Esophagus muscularis mucosa (tissue), 4 donors: ENCODE measurements at regions not wholly inside any gene's neighbourhood (a gene's known extent, or its start where the extent isn't known, plus 50 kb on each side); places are given as distances from the start of the nearest gene placed in this dataset.

ENCODE experiments used
- DNase-seq: peaks from one replicate; pipeline ENCODE4 v3.0.0-alpha.2; 2017; ENCODE audit errors: extremely low spot score
- H3K27ac ChIP-seq, 4 donors: fragments of 200-600 bp; sonication (generic); replicated peaks in 1 of 4; 1 replicate in 3 of 4; 2 replicates in 1 of 4; pipeline ENCODE4 v1.5.1; 2016 to 2019; ENCODE audit warnings: mild to moderate bottlenecking in 1 of 4
- H3K27me3 ChIP-seq, 4 donors: fragments of 200-600 bp; sonication (generic); one replicate each; pipeline versions ENCODE4 v1.5.1 to v1.6.0; 2016 to 2019
- H3K36me3 ChIP-seq, 4 donors: fragments of 200-600 bp; sonication (generic); one replicate each; pipeline ENCODE4 v1.5.1; 2016 to 2019
- H3K4me1 ChIP-seq, 4 donors: fragments of 200-600 bp; sonication (generic); one replicate each; pipeline ENCODE4 v1.5.1; 2016 to 2019
- H3K4me3 ChIP-seq, 4 donors: fragments of 200-600 bp; sonication (generic); 1 replicate in 2 of 4; 2 replicates in 2 of 4; pipeline ENCODE4 v1.5.1; 2016 to 2019; ENCODE audit warnings: mild to moderate bottlenecking in 4 of 4, moderate library complexity in 1 of 4
- H3K9me3 ChIP-seq, 4 donors: fragments of 200-600 bp; sonication (generic); 1 replicate in 3 of 4; 2 replicates in 1 of 4; pipeline ENCODE4 v1.5.1; 2016 to 2019
- EP300 ChIP-seq: sonication (generic); formaldehyde crosslinking; IDR thresholded peaks from one replicate; pipeline ENCODE4 v1.6.1; 2017; ENCODE audit warnings: antibody characterized with exemption
- POLR2A ChIP-seq: fragments of 450-650 bp; IDR thresholded peaks from one replicate; pipeline ENCODE4 v1.6.1; 2017; ENCODE audit warnings: antibody characterized with exemption, moderate library complexity, mild to moderate bottlenecking, low read depth
- POLR2AphosphoS5 ChIP-seq, 2 donors: sonication (generic); formaldehyde crosslinking; IDR thresholded peaks; one replicate each; pipeline ENCODE4 v1.6.1; 2017; ENCODE audit warnings: antibody characterized with exemption in 2 of 2
- WGBS: methylation state at CpG from one replicate; pipeline ENCODE4 v1.1.5; 2018; 5-methylcytosine and 5-hydroxymethylcytosine counted together
- intact Hi-C: fragments of 100-400 bp; cut with DNase I; formaldehyde crosslinking; loops from one replicate; pipeline ENCODE4 v1.15.1; 2023
- TF ChIP-seq, protein P1 (sequence below), 3 experiments: fragments of 200-600 bp in 2 of 3; fragments of 450-650 bp in 1 of 3; sonication (generic) in 2 of 3; IDR thresholded peaks; one replicate each; pipeline ENCODE4 v1.5.1; 2017 to 2019; ENCODE audit warnings: antibody characterized with exemption in 3 of 3, mild to moderate bottlenecking in 2 of 3, moderate library complexity in 1 of 3

DNA sequence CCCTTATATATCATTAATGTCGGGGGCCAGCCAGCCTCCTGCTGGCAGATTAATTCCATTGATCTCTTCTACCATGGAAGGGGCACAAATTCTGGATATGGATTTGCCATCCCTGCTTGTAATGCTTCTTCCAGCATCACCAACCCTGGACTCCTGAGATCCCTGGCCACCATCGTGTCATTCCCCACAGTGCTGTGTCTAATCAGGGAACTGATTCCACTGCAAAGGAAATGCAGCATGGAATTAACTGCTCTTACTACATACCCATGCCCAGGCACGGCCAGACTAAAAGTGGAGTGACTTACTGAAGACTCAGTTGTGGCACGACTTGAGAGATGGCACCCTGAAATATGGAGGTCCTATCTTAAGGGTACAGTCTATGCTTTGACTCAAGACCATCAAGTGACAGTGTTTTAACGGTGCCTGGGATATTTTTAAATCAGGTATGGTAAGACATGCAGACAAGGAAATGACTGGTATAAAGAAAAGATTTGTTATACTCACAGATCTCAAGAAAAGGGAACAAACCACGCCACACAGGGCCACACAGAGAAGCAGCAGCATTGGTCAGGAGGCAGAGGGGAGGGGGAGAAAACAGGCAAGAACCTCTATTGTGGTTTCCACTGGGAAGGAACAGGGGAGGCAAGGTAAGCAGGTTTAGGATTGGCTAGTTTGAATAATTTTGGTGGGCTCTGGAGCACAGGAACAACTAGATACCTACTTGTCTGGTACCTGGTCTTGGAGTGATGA, 65.1 kb downstream of the IGLL5 start:
- DNase-seq: no peak
- Histone ChIP-seq H3K4me1 (peaks cover 0 to 3% (median 0%) of the 10 kb centered on the region in 4 donors), H3K27me3 (peaks cover 0 to 80% (median 6%) of the 10 kb centered on the region in 4 donors), H3K9me3 (no peaks in the 10 kb centered on the region), H3K36me3 (no peaks in the 10 kb centered on the region), H3K4me3 (no peak overlapping the region), H3K27ac (no peak overlapping the region)
- intact Hi-C loops: loop anchor here (10.0 kb wide), 1 partner anchor 488 kb away; no protein-coding TSS in a partner anchor
- 85% methylated on average over 6 of the region's 6 CpGs for WGBS
- TF ChIP-seq POLR2AphosphoS5 (IDR thresholded peaks at IDR 0.05): no peak
- TF ChIP-seq EP300: no peak
- no peak for TF ChIP-seq POLR2A

DNA sequence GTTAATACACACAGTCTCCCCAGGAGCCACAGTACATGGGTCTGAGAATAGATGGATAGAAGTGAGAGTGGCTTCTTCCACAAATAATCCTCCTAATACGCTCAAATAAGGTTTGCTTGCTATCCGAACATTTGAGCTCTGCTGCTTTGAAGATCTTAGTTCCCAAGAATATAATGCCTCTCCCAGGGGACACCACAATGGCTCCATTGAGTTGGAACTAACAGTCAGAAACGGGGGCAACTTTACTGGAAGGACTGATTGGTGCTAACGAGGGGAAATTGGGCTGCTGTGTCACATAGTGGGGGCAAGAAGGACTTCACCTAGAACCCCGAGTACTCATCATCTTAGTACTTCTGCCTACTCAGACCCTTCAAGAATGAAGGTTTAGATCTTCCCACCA, 66.2 kb downstream of the IGLL5 start:
- Histone ChIP-seq H3K4me1 (peaks cover 0 to 3% (median 0%) of the 10 kb centered on the region in 4 donors), H3K9me3 (no peaks in the 10 kb centered on the region), H3K4me3 (no peak overlapping the region), H3K27ac (no peak overlapping the region), H3K27me3 (peaks cover 0 to 75% (median 6%) of the 10 kb centered on the region in 4 donors), H3K36me3 (no peaks in the 10 kb centered on the region)
- TF ChIP-seq POLR2AphosphoS5 (IDR thresholded peaks at IDR 0.05) (no peak), POLR2A (no peak), EP300 (no peak)
- TF ChIP-seq, protein P1, sequence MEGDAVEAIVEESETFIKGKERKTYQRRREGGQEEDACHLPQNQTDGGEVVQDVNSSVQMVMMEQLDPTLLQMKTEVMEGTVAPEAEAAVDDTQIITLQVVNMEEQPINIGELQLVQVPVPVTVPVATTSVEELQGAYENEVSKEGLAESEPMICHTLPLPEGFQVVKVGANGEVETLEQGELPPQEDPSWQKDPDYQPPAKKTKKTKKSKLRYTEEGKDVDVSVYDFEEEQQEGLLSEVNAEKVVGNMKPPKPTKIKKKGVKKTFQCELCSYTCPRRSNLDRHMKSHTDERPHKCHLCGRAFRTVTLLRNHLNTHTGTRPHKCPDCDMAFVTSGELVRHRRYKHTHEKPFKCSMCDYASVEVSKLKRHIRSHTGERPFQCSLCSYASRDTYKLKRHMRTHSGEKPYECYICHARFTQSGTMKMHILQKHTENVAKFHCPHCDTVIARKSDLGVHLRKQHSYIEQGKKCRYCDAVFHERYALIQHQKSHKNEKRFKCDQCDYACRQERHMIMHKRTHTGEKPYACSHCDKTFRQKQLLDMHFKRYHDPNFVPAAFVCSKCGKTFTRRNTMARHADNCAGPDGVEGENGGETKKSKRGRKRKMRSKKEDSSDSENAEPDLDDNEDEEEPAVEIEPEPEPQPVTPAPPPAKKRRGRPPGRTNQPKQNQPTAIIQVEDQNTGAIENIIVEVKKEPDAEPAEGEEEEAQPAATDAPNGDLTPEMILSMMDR (IDR thresholded peaks at IDR 0.05): no peak
- DNase-seq: no peak
- intact Hi-C loops: loop anchor here (10.0 kb wide), 1 partner anchor 489 kb away; no protein-coding TSS in a partner anchor
- whole genome bisulfite sequencing: 73% methylated on average over 5 of the region's 5 CpGs

DNA sequence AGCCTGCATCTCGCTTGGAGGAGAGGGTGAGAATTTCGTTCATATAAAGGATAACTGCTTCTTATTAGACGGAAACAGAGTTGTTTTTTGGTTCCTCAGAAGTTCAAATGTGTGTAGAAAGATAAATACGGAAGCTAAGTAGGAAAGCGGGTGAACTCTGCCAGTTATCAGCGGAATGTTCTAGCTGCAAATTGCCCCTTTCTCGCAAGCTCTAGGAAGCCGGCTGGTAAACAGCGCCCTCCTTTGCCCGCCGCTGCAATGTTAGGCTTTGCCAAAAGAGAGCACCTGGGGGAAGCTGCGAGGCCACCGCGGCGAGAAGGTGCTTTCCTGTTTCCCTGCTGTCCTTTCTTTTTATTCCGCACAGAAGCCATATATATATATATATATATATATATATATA, 67.0 kb downstream of the IGLL5 start:
- DNase-seq: no peak
- Histone ChIP-seq H3K4me1 (peaks cover 0 to 5% (median 2%) of the 10 kb centered on the region in 4 donors), H3K4me3 (no peak overlapping the region), H3K36me3 (no peaks in the 10 kb centered on the region), H3K9me3 (no peaks in the 10 kb centered on the region), H3K27ac (no peak overlapping the region), H3K27me3 (peaks cover 0 to 68% (median 6%) of the 10 kb centered on the region in 4 donors)
- no peak for TF ChIP-seq EP300
- TF ChIP-seq POLR2A: no peak
- TF ChIP-seq, protein P1 (IDR thresholded peaks at IDR 0.05): no peak
- no peak for TF ChIP-seq POLR2AphosphoS5 (IDR thresholded peaks at IDR 0.05)
- intact Hi-C loops: loop anchor here (5.0 to 10.0 kb wide), 3 partner anchors 107 to 490 kb away; no protein-coding TSS in a partner anchor
- 29% methylated on average over 16 of the region's 16 CpGs for WGBS

DNA sequence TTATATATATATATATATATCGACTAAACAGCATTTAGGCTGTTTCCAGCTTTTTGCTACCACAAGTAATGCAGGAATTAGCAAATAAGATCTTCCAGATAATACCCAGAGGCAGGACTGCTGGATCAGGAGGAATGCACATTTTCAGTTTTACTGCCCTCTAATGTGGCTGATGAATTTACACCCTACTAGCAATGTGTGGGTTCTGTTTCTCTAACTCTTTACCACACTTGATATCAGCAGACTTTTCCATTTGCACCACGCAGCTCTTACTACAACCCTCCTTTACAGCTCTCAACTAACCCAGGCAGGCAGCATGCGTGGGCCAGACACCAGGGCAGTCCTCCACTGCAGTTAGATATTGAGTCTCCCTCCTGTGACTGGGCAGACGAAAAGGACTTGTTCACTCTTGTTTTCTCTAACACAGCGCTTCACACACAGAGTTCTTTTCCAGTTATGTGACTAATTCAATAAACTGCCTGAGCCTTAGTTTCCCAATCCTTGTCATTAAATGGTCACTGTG, 67.7 kb downstream of the IGLL5 start:
- no peak for DNase-seq
- intact Hi-C loops: loop anchor here (5.0 to 10.0 kb wide), 3 partner anchors 108 to 491 kb away; no protein-coding TSS in a partner anchor
- Histone ChIP-seq H3K4me1 (peaks cover 0 to 5% (median 2%) of the 10 kb centered on the region in 4 donors), H3K27me3 (peaks cover 0 to 62% (median 6%) of the 10 kb centered on the region in 4 donors), H3K9me3 (no peaks in the 10 kb centered on the region), H3K27ac (no peak overlapping the region), H3K36me3 (no peaks in the 10 kb centered on the region), H3K4me3 (no peak overlapping the region)
- TF ChIP-seq POLR2AphosphoS5 (IDR thresholded peaks at IDR 0.05) (no peak), EP300 (no peak), POLR2A (no peak)
- TF ChIP-seq, protein P1 (IDR thresholded peaks at IDR 0.05): no peak
- 56% methylated on average over 5 of the region's 5 CpGs for WGBS

DNA sequence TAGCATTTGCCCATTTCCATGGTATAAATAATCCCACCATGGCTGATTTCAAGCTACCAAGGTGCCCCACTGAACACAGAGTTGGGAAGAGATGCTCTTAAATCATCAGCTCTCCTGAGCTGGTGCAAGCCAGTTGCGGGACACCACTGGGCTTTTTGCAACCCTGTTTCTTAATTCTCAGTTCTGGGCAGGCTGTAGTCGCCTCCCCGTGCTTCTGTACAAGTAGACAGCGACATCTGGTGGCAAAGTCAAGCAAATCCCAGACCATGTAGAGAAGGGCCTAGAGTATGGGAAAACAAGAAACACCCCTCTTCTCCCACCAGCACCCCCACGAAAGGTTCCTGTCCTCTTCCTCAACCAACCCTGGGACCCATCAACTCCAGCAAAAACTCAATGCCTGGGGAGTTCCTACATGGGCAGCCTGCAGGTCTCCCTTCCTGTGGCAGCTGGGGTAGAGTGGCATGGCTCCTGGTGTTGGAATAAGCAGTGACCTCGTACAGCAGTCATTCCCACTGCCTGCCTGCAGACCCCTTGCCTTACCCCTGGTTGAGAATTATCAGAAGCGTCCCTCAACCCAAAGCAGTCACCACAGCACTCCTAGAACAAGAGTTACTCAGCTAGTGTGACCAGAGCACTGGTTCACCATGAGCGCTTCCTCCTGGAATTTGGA, 68.4 kb downstream of the IGLL5 start:
- intact Hi-C loops: loop anchor here (5.0 to 10.0 kb wide), 3 partner anchors 109 to 491 kb away; no protein-coding TSS in a partner anchor

More for the DNA sequence above, 68.4 kb downstream of the IGLL5 start:
- 22% methylated on average over 8 of the region's 8 CpGs for WGBS
- no peaks in the 10 kb centered on the region for H3K36me3 ChIP-seq
- TF ChIP-seq EP300: no peak
- TF ChIP-seq, protein P1 (IDR thresholded peaks at IDR 0.05): peak; percentile 76 to 80 (median 78)
- H3K4me3 ChIP-seq: no peak overlapping the region
- H3K9me3 ChIP-seq: no peaks in the 10 kb centered on the region
- H3K27me3 ChIP-seq: peaks cover 0 to 56% (median 6%) of the 10 kb centered on the region in 4 donors
- no peak overlapping the region for H3K27ac ChIP-seq
- H3K4me1 ChIP-seq: peaks cover 0 to 5% (median 2%) of the 10 kb centered on the region in 4 donors
- DNase-seq: peak; percentile 93
